Karpas-422 (cell line): ENCODE measurements at regions not wholly inside any gene's neighbourhood (a gene's known extent, or its start where the extent isn't known, plus 50 kb on each side); places are given as distances from the start of the nearest gene placed in this dataset.
"Not testable (repeated sequence)": the region's sequence is repeated elsewhere in the genome, so short reads cannot be mapped to it uniquely, and the experiment has no call there.

ENCODE experiments used
- DNase-seq: peaks from one replicate; pipeline ENCODE4 v3.0.0-alpha.2; 2015
- H2AFZ ChIP-seq: fragments of 200-600 bp; sonication (generic); 2 replicates; pipeline ENCODE4 v1.6.1; 2014; ENCODE audit warnings: antibody characterized with exemption, low read length, mixed read lengths
- H3K27ac ChIP-seq: fragments of 200-600 bp; sonication (generic); 2 replicates; pipeline ENCODE4 v1.5.1; 2014; ENCODE audit warnings: mild to moderate bottlenecking, low read length, moderate library complexity
- H3K27me3 ChIP-seq: fragments of 200-600 bp; sonication (generic); 2 replicates; pipeline ENCODE4 v1.6.1; 2014; ENCODE audit warnings: low read length, mixed read lengths
- H3K36me3 ChIP-seq: fragments of 200-600 bp; sonication (generic); 2 replicates; pipeline ENCODE4 v1.6.1; 2014; ENCODE audit warnings: low read length, mixed read lengths; ENCODE audit not compliant: insufficient read depth
- H3K4me1 ChIP-seq: fragments of 200-600 bp; sonication (generic); 2 replicates; pipeline ENCODE4 v1.6.1; 2014; ENCODE audit warnings: mild to moderate bottlenecking, low read length, mixed read lengths
- H3K4me2 ChIP-seq: fragments of 200-600 bp; sonication (generic); 2 replicates; pipeline ENCODE4 v1.6.1; 2014; ENCODE audit warnings: low read length, low read depth, mild to moderate bottlenecking; ENCODE audit not compliant: poor library complexity, severe bottlenecking
- H3K4me3 ChIP-seq: fragments of 200-600 bp; sonication (generic); 2 replicates; pipeline ENCODE4 v1.5.1; 2014; ENCODE audit warnings: mild to moderate bottlenecking, antibody characterized with exemption, low read length, mixed read lengths
- H3K79me2 ChIP-seq: fragments of 200-600 bp; sonication (generic); 2 replicates; pipeline ENCODE4 v1.6.1; 2014; ENCODE audit warnings: mild to moderate bottlenecking, low read length, mixed read lengths
- H3K9ac ChIP-seq: fragments of 200-600 bp; sonication (generic); 2 replicates; pipeline ENCODE4 v1.6.0; 2014; ENCODE audit warnings: low read length
- H3K9me2 ChIP-seq: fragments of 200-600 bp; sonication (generic), shearing (Covaris generic); replicated peaks from 2 replicates; pipeline ENCODE4 v1.6.0; 2014; ENCODE audit warnings: mild to moderate bottlenecking, low read length, moderate library complexity; ENCODE audit not compliant: insufficient read depth
- H3K9me3 ChIP-seq: fragments of 300-700, 200-600 bp; sonication (generic); 2 replicates; pipeline ENCODE4 v1.6.1; 2014; ENCODE audit warnings: low read length, mixed read lengths
- H4K20me1 ChIP-seq: fragments of 200-600 bp; sonication (generic); 2 replicates; pipeline ENCODE4 v1.6.1; 2014; ENCODE audit warnings: mild to moderate bottlenecking, antibody characterized with exemption, low read length, low read depth; ENCODE audit not compliant: insufficient read depth

GRCh38 chr7:69116196-69116595 lies 482.1 kb upstream of the AUTS2 start:
- H3K9me2 ChIP-seq, H3K4me3 ChIP-seq, H2AFZ ChIP-seq, H3K27me3 ChIP-seq, H3K79me2 ChIP-seq, DNase-seq, H3K27ac ChIP-seq, H3K4me2 ChIP-seq, H3K9ac ChIP-seq, H4K20me1 ChIP-seq, H3K4me1 ChIP-seq: not testable (repeated sequence)
- Histone ChIP-seq H3K9me3 (peaks cover 31% of the 10 kb centered on the region), H3K36me3 (peaks cover 28% of the 10 kb centered on the region; the same call in 1 of the 2 replicates)

DNA sequence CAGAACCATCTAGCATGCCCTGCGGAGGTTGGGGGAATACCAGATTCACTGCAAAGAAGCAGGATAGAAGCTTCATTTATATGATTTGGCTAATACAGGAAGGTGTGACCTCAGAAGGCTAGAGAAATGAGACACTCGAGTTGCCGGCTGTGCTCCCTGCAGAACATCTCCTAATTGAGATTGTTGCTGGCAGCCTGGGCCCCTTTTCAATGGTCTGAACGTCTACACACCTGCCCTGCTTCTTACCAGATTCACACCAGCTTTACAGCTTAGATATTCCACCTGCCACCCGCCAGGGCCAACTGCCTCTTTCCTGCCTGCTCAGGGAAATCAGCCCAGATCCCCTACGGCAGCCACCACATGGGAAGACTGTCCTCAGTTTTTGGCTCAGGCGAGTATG lies 475.3 kb upstream of the AUTS2 start:
- Histone ChIP-seq H3K9me2 (no peaks in the 10 kb centered on the region), H3K9me3 (no peaks in the 10 kb centered on the region), H3K27me3 (no peaks in the 10 kb centered on the region), H3K4me2 (no peak overlapping the region), H3K79me2 (no peaks in the 10 kb centered on the region), H3K27ac (no peak overlapping the region), H4K20me1 (no peaks in the 10 kb centered on the region), H3K4me1 (peaks cover 33% of the 10 kb centered on the region), H3K36me3 (no peaks in the 10 kb centered on the region), H3K9ac (0 out of 2 replicates have a peak overlapping the region, but pooled peaks have one; percentile 10), H3K4me3 (no peak overlapping the region), H2AFZ (peak overlapping the region; percentile 68; the same call in 1 of the 2 replicates)
- no peak for DNase-seq

- Histone ChIP-seq H3K9me3 (no peaks in the 10 kb centered on the region), H3K27ac (no peak overlapping the region), H3K27me3 (no peaks in the 10 kb centered on the region), H4K20me1 (no peaks in the 10 kb centered on the region), H3K4me2 (no peak overlapping the region), H3K9ac (no peak overlapping the region), H3K4me3 (no peak overlapping the region), H2AFZ (no peak overlapping the region), H3K4me1 (peaks cover 33% of the 10 kb centered on the region), H3K79me2 (no peaks in the 10 kb centered on the region), H3K9me2 (no peaks in the 10 kb centered on the region), H3K36me3 (no peaks in the 10 kb centered on the region)
- DNase-seq = no peak
Measured at GRCh38 chr7:69126896-69127479, 471.3 kb upstream of the AUTS2 start.

- Histone ChIP-seq H3K9me3 (no peaks in the 10 kb centered on the region), H4K20me1 (no peaks in the 10 kb centered on the region), H3K4me1 (peaks cover 22% of the 10 kb centered on the region), H3K27ac (no peak overlapping the region), H3K27me3 (no peaks in the 10 kb centered on the region), H3K79me2 (no peaks in the 10 kb centered on the region), H3K4me3 (no peak overlapping the region), H3K9ac (no peak overlapping the region), H3K4me2 (no peak overlapping the region), H3K9me2 (no peaks in the 10 kb centered on the region), H2AFZ (no peak overlapping the region), H3K36me3 (no peaks in the 10 kb centered on the region)
- no peak for DNase-seq
Measured at GRCh38 chr7:69129524-69129923, 468.8 kb upstream of the AUTS2 start.

- Histone ChIP-seq H3K79me2 (no peaks in the 10 kb centered on the region), H3K4me1 (peaks cover 18% of the 10 kb centered on the region), H3K9me3 (no peaks in the 10 kb centered on the region), H3K36me3 (no peaks in the 10 kb centered on the region), H2AFZ (no peak overlapping the region), H4K20me1 (no peaks in the 10 kb centered on the region), H3K27me3 (no peaks in the 10 kb centered on the region), H3K4me2 (no peak overlapping the region), H3K9me2 (no peaks in the 10 kb centered on the region), H3K4me3 (no peak overlapping the region), H3K27ac (no peak overlapping the region), H3K9ac (no peak overlapping the region)
- DNase-seq = no peak
Measured at GRCh38 chr7:69129951-69130350, 468.3 kb upstream of the AUTS2 start.

GRCh38 chr7:69130396-69130795 lies 467.9 kb upstream of the AUTS2 start:
- Histone ChIP-seq H3K27ac (no peak overlapping the region), H2AFZ (no peak overlapping the region), H3K27me3 (no peaks in the 10 kb centered on the region), H3K9me3 (no peaks in the 10 kb centered on the region), H3K79me2 (no peaks in the 10 kb centered on the region), H3K4me2 (no peak overlapping the region), H3K9me2 (no peaks in the 10 kb centered on the region), H3K4me1 (peaks cover 13% of the 10 kb centered on the region), H3K9ac (no peak overlapping the region), H4K20me1 (no peaks in the 10 kb centered on the region), H3K36me3 (no peaks in the 10 kb centered on the region), H3K4me3 (no peak overlapping the region)
- DNase-seq = no peak

- H3K9me3 ChIP-seq = peaks cover 9% of the 10 kb centered on the region; the same call in 1 of the 2 replicates
- DNase-seq = no peak
- H4K20me1 ChIP-seq = no peaks in the 10 kb centered on the region
- no peaks in the 10 kb centered on the region for H3K4me1 ChIP-seq
- no peak overlapping the region for H3K9ac ChIP-seq
- no peaks in the 10 kb centered on the region for H3K27me3 ChIP-seq
- H3K79me2 ChIP-seq = no peaks in the 10 kb centered on the region
- no peak overlapping the region for H3K4me2 ChIP-seq
- no peak overlapping the region for H3K27ac ChIP-seq
- H2AFZ ChIP-seq = no peak overlapping the region
- peaks cover 4% of the 10 kb centered on the region; the same call in 1 of the 2 replicates for H3K36me3 ChIP-seq
- no peak overlapping the region for H3K4me3 ChIP-seq
- no peaks in the 10 kb centered on the region for H3K9me2 ChIP-seq
Measured at GRCh38 chr7:69134316-69134715, 464.0 kb upstream of the AUTS2 start.

- no peaks in the 10 kb centered on the region for H4K20me1 ChIP-seq
- H3K9me3 ChIP-seq = no peaks in the 10 kb centered on the region
- no peaks in the 10 kb centered on the region; the same call in 1 of the 2 replicates for H3K36me3 ChIP-seq
- no peak for DNase-seq
- H3K27me3 ChIP-seq = no peaks in the 10 kb centered on the region
- no peaks in the 10 kb centered on the region for H3K79me2 ChIP-seq
- no peak overlapping the region for H3K27ac ChIP-seq
- no peaks in the 10 kb centered on the region for H3K9me2 ChIP-seq
- no peak overlapping the region for H3K4me3 ChIP-seq
- H2AFZ ChIP-seq = no peak overlapping the region
- H3K9ac ChIP-seq = no peak overlapping the region
- H3K4me2 ChIP-seq = no peak overlapping the region
- H3K4me1 ChIP-seq = peaks cover 6% of the 10 kb centered on the region
Measured at GRCh38 chr7:69147631-69148030, 450.6 kb upstream of the AUTS2 start.
